Kidney epithelial cell (primary cell): ENCODE measurements at regions not wholly inside any gene's neighbourhood (a gene's known extent, or its start where the extent isn't known, plus 50 kb on each side); places are given as distances from the start of the nearest gene placed in this dataset.

Experiments used
- DNase-seq: peaks from one replicate; pipeline ENCODE4 v3.0.0-alpha.2; 2010; ENCODE audit warnings: low read depth
- H3K27me3 ChIP-seq: 2 replicates; pipeline ENCODE4 v1.6.0; 2011; ENCODE audit warnings: low read length; ENCODE audit not compliant: control insufficient read depth, insufficient read depth
- H3K36me3 ChIP-seq: 2 replicates; pipeline ENCODE4 v1.5.1; 2011; ENCODE audit warnings: low read length; ENCODE audit not compliant: control insufficient read depth, insufficient read depth
- H3K4me3 ChIP-seq: 2 replicates; pipeline ENCODE4 v1.5.1; 2011; ENCODE audit warnings: low read depth, mild to moderate bottlenecking, control low read depth, low read length
- TF ChIP-seq, protein P1 (sequence below): IDR thresholded peaks from 2 replicates; pipeline ENCODE4 v1.5.1; 2011; ENCODE audit warnings: mild to moderate bottlenecking, moderate library complexity, low read length, control low read depth, inconsistent platforms; ENCODE audit not compliant: insufficient read depth, poor library complexity, severe bottlenecking

- Histone ChIP-seq H3K4me3 (no peak overlapping the region), H3K36me3 (no peaks in the 10 kb centered on the region), H3K27me3 (no peaks in the 10 kb centered on the region)
- no peak for DNase-seq
- TF ChIP-seq, protein P1, sequence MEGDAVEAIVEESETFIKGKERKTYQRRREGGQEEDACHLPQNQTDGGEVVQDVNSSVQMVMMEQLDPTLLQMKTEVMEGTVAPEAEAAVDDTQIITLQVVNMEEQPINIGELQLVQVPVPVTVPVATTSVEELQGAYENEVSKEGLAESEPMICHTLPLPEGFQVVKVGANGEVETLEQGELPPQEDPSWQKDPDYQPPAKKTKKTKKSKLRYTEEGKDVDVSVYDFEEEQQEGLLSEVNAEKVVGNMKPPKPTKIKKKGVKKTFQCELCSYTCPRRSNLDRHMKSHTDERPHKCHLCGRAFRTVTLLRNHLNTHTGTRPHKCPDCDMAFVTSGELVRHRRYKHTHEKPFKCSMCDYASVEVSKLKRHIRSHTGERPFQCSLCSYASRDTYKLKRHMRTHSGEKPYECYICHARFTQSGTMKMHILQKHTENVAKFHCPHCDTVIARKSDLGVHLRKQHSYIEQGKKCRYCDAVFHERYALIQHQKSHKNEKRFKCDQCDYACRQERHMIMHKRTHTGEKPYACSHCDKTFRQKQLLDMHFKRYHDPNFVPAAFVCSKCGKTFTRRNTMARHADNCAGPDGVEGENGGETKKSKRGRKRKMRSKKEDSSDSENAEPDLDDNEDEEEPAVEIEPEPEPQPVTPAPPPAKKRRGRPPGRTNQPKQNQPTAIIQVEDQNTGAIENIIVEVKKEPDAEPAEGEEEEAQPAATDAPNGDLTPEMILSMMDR = no peak
Observed at GRCh38 chr9:107586493-107586892, 96.9 kb upstream of the KLF4 start.

DNA sequence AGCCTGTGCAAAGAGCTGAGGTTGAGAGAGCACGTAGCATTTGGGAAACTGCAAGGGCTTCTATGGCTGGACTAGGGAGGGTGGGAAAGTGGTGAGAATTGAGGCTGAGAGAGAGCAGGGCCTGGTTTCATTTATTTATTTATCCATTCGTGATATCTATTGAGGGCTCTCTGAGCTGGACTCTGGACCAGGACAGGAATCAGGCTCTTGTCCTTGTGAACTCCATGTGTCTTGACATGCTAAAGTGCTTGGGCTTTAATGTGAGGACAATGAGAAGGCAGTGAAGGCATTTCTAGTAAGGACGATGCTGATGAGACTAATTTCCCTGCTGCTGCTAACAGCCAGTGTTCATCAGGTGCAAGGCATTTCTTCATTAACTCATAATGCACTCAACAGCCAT, 95.9 kb upstream of the KLF4 start:
- Histone ChIP-seq H3K27me3 (no peaks in the 10 kb centered on the region), H3K4me3 (no peak overlapping the region), H3K36me3 (no peaks in the 10 kb centered on the region)
- TF ChIP-seq, protein P1 = no peak
- no peak for DNase-seq

- Histone ChIP-seq H3K4me3 (no peak overlapping the region), H3K36me3 (no peaks in the 10 kb centered on the region), H3K27me3 (no peaks in the 10 kb centered on the region)
- no peak for DNase-seq
- TF ChIP-seq, protein P1 = no peak
Observed at GRCh38 chr9:107584944-107585343, 95.4 kb upstream of the KLF4 start.

DNA sequence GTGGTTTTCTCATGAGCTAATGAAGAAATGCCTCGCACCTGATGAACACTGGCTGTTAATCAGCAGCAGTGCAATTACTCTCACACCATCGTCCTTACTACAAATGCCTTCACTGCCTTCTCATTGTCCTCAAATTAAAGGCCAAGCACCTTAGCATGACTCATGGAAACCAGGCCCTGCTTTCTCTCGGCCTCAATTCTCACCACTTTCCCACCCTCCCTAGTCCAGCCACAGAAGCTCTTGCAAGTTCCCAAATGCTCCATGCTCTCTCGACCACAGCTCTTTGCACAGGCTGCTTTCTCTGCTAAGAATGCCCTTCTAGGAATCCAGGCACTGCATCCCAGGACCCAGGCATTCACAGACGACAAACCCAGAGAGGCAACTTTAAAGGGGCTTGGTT, 94.6 kb upstream of the KLF4 start:
- H3K4me3 ChIP-seq = no peak overlapping the region
- TF ChIP-seq, protein P1 = no peak
- peak; percentile 32 for DNase-seq
- no peaks in the 10 kb centered on the region for H3K27me3 ChIP-seq
- H3K36me3 ChIP-seq = no peaks in the 10 kb centered on the region

GRCh38 chr9:107577140-107577776, 87.7 kb upstream of the KLF4 start:
- TF ChIP-seq, protein P1 = no peak
- DNase-seq = no peak
- Histone ChIP-seq H3K4me3 (no peak overlapping the region), H3K36me3 (no peaks in the 10 kb centered on the region), H3K27me3 (no peaks in the 10 kb centered on the region)

DNA sequence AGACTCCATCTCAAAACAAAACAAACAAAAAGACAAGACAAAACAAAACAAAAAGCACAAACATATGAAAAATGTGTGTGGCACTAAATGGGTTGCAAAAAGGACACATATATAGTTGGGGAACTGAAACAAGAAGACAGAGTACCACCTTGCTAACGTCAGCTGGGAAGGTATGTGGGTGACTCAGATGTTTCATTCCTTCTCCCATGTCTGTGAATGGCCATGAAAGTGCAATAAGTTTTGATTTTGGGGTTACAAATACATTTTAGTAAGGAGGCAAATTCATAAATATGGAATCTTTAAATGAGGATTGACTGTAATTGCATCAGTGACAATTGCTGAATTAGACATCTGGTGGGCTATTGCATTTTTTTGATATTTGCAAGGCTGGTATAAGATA, 81.6 kb upstream of the KLF4 start:
- H3K27me3 ChIP-seq = no peaks in the 10 kb centered on the region
- TF ChIP-seq, protein P1 = no peak
- DNase-seq = no peak
- no peaks in the 10 kb centered on the region for H3K36me3 ChIP-seq
- H3K4me3 ChIP-seq = no peak overlapping the region
